Smooth muscle cell (in vitro differentiated cells): ENCODE measurements at regions not wholly inside any gene's neighbourhood (a gene's known extent, or its start where the extent isn't known, plus 50 kb on each side); places are given as distances from the start of the nearest gene placed in this dataset.
A peak's percentile ranks its signal among the peaks of the same experiment; 100 is the strongest.
"Not testable (repeated sequence)": the region's sequence is repeated elsewhere in the genome, so short reads cannot be mapped to it uniquely, and the experiment has no call there.

Experiments used
- DNase-seq: peaks from one replicate; lab custom pipeline; 2025; ENCODE audit not compliant: unreplicated experiment; lab: John Stamatoyannopoulos, UW
- H2AFZ ChIP-seq: fragments of 200-600 bp; sonication (generic); 2 replicates; pipeline ENCODE4 v1.6.0; 2016; ENCODE audit warnings: antibody characterized with exemption, low read depth, mild to moderate bottlenecking
- H3F3A ChIP-seq: fragments of 200-600 bp; sonication (generic); 2 replicates; pipeline ENCODE4 v1.6.0; 2017; ENCODE audit warnings: antibody characterized with exemption, low read depth
- H3K27ac ChIP-seq: fragments of 200-600 bp; sonication (generic); 2 replicates; pipeline ENCODE4 v1.5.1; 2016; ENCODE audit warnings: low read depth, mild to moderate bottlenecking
- H3K27me3 ChIP-seq: fragments of 200-600 bp; sonication (generic); 2 replicates; pipeline ENCODE4 v1.6.1; 2016; ENCODE audit warnings: low read depth, mild to moderate bottlenecking
- H3K36me3 ChIP-seq: fragments of 200-600 bp; sonication (generic); 2 replicates; pipeline ENCODE4 v1.5.1; 2016; ENCODE audit warnings: low read depth
- H3K4me1 ChIP-seq: fragments of 200-600 bp; sonication (generic); 2 replicates; pipeline ENCODE4 v1.5.1; 2016; ENCODE audit warnings: low read depth
- H3K4me2 ChIP-seq: fragments of 200-600 bp; sonication (generic); 2 replicates; pipeline ENCODE4 v1.6.0; 2016; ENCODE audit warnings: mild to moderate bottlenecking
- H3K4me3 ChIP-seq: fragments of 200-600 bp; sonication (generic); 2 replicates; pipeline ENCODE4 v1.5.1; 2016; ENCODE audit warnings: mild to moderate bottlenecking
- H3K79me2 ChIP-seq: fragments of 200-600 bp; sonication (generic); 2 replicates; pipeline ENCODE4 v1.6.0; 2016; ENCODE audit warnings: low read depth, mild to moderate bottlenecking
- H3K9ac ChIP-seq: fragments of 200-600 bp; sonication (generic); 2 replicates; pipeline ENCODE4 v1.6.0; 2016; ENCODE audit warnings: low read depth
- H3K9me3 ChIP-seq: fragments of 200-600 bp; sonication (generic); replicated peaks from 2 replicates; pipeline ENCODE4 v1.5.1; 2016; ENCODE audit warnings: low read depth
- H4K20me1 ChIP-seq: fragments of 200-600 bp; sonication (generic); 2 replicates; pipeline ENCODE4 v1.6.0; 2016; ENCODE audit warnings: low read depth
- WGBS: methylation state at CpG from one replicate; pipeline ENCODE4 v1.1.7; 2016; ENCODE audit warnings: low lambda C conversion rate; 5-methylcytosine and 5-hydroxymethylcytosine counted together
- TF ChIP-seq, protein P1 (sequence below): fragments of 200-600 bp; sonication (generic); IDR thresholded peaks from 2 replicates; pipeline ENCODE4 v1.5.1; 2017; ENCODE audit warnings: borderline replicate concordance, mild to moderate bottlenecking, antibody characterized with exemption; ENCODE audit not compliant: insufficient read depth, poor library complexity, severe bottlenecking

DNA sequence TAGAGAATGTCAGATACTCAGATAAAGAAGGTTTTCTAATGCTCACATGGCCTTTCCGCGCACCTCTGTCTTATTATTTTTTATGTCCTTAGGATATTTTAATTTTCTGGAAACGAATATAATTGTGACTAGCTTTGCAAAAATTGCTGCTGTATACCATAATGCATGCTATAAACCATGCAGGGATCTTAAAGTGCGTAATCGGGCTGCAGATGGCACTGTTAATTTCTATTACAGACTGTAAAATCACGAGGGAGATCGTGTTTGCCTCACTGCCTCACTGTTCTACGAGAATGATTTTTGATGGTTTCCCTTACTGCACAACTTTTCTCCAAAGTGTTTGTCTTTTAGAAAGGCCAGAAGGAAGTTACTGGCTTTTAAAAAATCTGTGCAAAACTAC is 356.1 kb downstream of the TUSC1 start:
- no peak overlapping the region for H2AFZ ChIP-seq
- no peak overlapping the region for H3K4me3 ChIP-seq
- H3K27me3 ChIP-seq: no peaks in the 10 kb centered on the region
- no peak for DNase-seq
- no peak overlapping the region for H3K9ac ChIP-seq
- TF ChIP-seq, protein P1, sequence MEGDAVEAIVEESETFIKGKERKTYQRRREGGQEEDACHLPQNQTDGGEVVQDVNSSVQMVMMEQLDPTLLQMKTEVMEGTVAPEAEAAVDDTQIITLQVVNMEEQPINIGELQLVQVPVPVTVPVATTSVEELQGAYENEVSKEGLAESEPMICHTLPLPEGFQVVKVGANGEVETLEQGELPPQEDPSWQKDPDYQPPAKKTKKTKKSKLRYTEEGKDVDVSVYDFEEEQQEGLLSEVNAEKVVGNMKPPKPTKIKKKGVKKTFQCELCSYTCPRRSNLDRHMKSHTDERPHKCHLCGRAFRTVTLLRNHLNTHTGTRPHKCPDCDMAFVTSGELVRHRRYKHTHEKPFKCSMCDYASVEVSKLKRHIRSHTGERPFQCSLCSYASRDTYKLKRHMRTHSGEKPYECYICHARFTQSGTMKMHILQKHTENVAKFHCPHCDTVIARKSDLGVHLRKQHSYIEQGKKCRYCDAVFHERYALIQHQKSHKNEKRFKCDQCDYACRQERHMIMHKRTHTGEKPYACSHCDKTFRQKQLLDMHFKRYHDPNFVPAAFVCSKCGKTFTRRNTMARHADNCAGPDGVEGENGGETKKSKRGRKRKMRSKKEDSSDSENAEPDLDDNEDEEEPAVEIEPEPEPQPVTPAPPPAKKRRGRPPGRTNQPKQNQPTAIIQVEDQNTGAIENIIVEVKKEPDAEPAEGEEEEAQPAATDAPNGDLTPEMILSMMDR: no peak
- H3F3A ChIP-seq: no peaks in the 10 kb centered on the region
- no peak overlapping the region for H3K4me2 ChIP-seq
- 84% methylated on average over 8 of the region's 8 CpGs for WGBS
- H3K27ac ChIP-seq: no peak overlapping the region
- H3K36me3 ChIP-seq: no peaks in the 10 kb centered on the region
- no peaks in the 10 kb centered on the region for H4K20me1 ChIP-seq
- H3K79me2 ChIP-seq: no peaks in the 10 kb centered on the region
- no peaks in the 10 kb centered on the region for H3K9me3 ChIP-seq
- H3K4me1 ChIP-seq: no peaks in the 10 kb centered on the region

DNA sequence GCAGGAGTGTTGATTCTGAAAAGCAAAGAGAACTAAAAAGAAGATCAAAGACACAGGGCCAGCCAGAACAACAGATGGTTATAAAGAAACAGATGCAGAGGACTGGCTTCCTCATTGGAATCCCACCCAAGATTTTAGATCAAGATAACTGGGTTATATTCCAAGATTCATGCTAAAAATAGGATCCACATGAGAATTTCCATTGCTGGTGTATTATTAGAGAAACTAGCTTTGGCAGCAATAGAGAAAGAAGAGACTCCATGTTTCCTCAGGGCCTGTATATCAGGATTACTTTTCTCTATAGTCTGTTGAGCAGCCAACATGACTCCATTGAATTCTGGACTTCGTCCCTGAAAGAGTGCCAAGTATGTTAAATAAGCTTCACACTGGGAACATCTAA is 367.3 kb downstream of the TUSC1 start:
- no peak overlapping the region for H3K27ac ChIP-seq
- WGBS: 93% methylated on average over 1 of the region's 1 CpG
- TF ChIP-seq, protein P1: no peak
- H2AFZ ChIP-seq: no peak overlapping the region
- H3K36me3 ChIP-seq: no peaks in the 10 kb centered on the region
- no peak overlapping the region for H3K4me3 ChIP-seq
- H3K27me3 ChIP-seq: no peaks in the 10 kb centered on the region
- no peak overlapping the region for H3K9ac ChIP-seq
- H3K4me1 ChIP-seq: no peaks in the 10 kb centered on the region
- H4K20me1 ChIP-seq: no peaks in the 10 kb centered on the region
- H3K79me2 ChIP-seq: no peaks in the 10 kb centered on the region
- H3F3A ChIP-seq: no peaks in the 10 kb centered on the region
- DNase-seq: no peak
- no peaks in the 10 kb centered on the region for H3K9me3 ChIP-seq
- H3K4me2 ChIP-seq: no peak overlapping the region

DNA sequence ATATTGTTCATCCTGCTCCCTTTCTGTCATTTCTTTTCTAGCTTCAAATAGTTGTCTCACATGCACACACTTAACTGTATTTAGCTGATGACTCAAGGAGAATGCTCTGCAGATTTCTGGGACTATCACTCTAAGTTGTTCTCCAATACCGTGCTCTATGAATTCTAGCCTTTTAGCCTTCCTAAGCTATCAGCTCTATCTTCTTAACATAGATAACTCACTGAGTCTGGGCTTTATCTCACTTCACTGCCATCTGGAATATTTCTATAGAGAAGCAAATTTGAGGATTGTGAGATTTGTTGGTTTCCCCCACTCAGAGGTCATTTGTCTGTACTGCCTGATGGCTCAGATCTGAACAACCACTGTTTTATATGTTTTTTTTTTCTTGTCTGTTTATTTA is 369.7 kb downstream of the TUSC1 start:
- no peaks in the 10 kb centered on the region for H3K36me3 ChIP-seq
- H3F3A ChIP-seq: no peaks in the 10 kb centered on the region
- no peaks in the 10 kb centered on the region for H4K20me1 ChIP-seq
- TF ChIP-seq, protein P1: no peak
- H3K4me1 ChIP-seq: no peaks in the 10 kb centered on the region
- no peak for DNase-seq
- H3K79me2 ChIP-seq: no peaks in the 10 kb centered on the region
- no peak overlapping the region for H3K9ac ChIP-seq
- no peak overlapping the region for H3K4me3 ChIP-seq
- no peak overlapping the region for H2AFZ ChIP-seq
- H3K27ac ChIP-seq: no peak overlapping the region
- H3K4me2 ChIP-seq: no peak overlapping the region
- H3K9me3 ChIP-seq: no peaks in the 10 kb centered on the region
- H3K27me3 ChIP-seq: no peaks in the 10 kb centered on the region
- WGBS: 12% methylated on average over 1 of the region's 1 CpG

DNA sequence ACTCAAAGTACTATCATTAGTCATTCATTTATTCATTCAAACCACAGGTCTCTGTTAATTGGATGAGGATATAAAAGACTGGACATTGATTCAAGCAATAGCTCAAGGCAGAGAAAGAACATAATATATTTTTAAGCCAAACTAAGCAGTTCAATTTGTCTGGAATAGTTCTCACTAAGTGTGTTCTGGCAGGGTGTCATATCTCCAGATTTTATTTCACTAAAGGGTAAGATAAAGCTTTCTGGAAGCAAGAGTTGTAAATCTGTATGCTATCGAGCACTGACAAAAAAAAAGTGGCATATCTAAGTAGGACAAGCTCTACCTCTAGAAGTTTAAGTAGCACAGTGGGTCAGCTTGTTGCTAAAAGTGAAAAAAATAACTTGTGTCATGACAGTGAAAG is 375.6 kb downstream of the TUSC1 start:
- Histone ChIP-seq H3K9ac (no peak overlapping the region), H3K27ac (no peak overlapping the region), H3K79me2 (no peaks in the 10 kb centered on the region), H3K4me3 (no peak overlapping the region), H3K27me3 (no peaks in the 10 kb centered on the region), H3K36me3 (no peaks in the 10 kb centered on the region), H4K20me1 (no peaks in the 10 kb centered on the region), H3K9me3 (no peaks in the 10 kb centered on the region), H3K4me2 (no peak overlapping the region), H3K4me1 (no peaks in the 10 kb centered on the region), H2AFZ (peak overlapping the region; percentile 9), H3F3A (no peaks in the 10 kb centered on the region)
- DNase-seq: no peak
- WGBS: 52% methylated on average over 1 of the region's 1 CpG
- TF ChIP-seq, protein P1: no peak

DNA sequence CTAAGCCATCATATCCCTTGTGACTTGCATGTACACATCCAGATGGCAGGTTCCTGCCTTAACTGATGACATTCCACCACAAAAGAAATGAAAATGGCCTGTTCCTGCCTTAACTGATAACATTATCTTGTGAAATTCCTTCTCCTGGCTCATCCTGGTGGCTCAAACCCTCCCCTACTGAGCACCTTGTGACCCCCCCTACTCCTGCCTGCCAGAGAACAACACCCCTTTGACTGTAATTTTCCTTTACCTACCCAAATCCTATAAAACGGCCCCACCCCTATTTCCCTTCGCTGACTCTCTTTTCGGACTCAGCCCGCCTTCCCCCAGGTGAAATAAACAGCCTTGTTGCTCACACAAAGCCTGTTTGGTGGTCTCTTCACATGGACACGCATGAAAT is 390.0 kb downstream of the TUSC1 start:
- H4K20me1 ChIP-seq, H3K4me3 ChIP-seq, H3K9me3 ChIP-seq, H2AFZ ChIP-seq, H3K27ac ChIP-seq, H3K9ac ChIP-seq, H3K4me2 ChIP-seq, DNase-seq, H3K27me3 ChIP-seq, H3F3A ChIP-seq, H3K36me3 ChIP-seq, H3K79me2 ChIP-seq, H3K4me1 ChIP-seq: not testable (repeated sequence)
- 83% methylated on average over 5 of the region's 5 CpGs for WGBS
